Suprapubic skin (tissue), 4 donors: ENCODE measurements at regions not wholly inside any gene's neighbourhood (a gene's known extent, or its start where the extent isn't known, plus 50 kb on each side); places are given as distances from the start of the nearest gene placed in this dataset.

Experiments
- EP300 ChIP-seq: sonication (generic); formaldehyde crosslinking; IDR thresholded peaks from one replicate; pipeline ENCODE4 v1.6.1; 2017; ENCODE audit warnings: antibody characterized with exemption
- POLR2A ChIP-seq, 2 donors: fragments of 450-650 bp; IDR thresholded peaks; one replicate each; pipeline ENCODE4 v1.6.1; 2017; ENCODE audit warnings: antibody characterized with exemption in 2 of 2, mild to moderate bottlenecking in 2 of 2, moderate library complexity in 2 of 2
- POLR2AphosphoS5 ChIP-seq, 3 donors: sonication (generic); formaldehyde crosslinking; IDR thresholded peaks; one replicate each; pipeline ENCODE4 v1.6.1; 2017; ENCODE audit warnings: antibody characterized with exemption in 3 of 3
- TF ChIP-seq, protein P1 (sequence below), 2 donors: fragments of 200-600 bp in 1 of 2; fragments of 450-650 bp in 1 of 2; sonication (generic) in 1 of 2; IDR thresholded peaks; one replicate each; pipeline ENCODE4 v1.5.1; 2016 to 2019; ENCODE audit warnings: antibody characterized with exemption in 2 of 2, mild to moderate bottlenecking in 1 of 2, moderate library complexity in 1 of 2

DNA sequence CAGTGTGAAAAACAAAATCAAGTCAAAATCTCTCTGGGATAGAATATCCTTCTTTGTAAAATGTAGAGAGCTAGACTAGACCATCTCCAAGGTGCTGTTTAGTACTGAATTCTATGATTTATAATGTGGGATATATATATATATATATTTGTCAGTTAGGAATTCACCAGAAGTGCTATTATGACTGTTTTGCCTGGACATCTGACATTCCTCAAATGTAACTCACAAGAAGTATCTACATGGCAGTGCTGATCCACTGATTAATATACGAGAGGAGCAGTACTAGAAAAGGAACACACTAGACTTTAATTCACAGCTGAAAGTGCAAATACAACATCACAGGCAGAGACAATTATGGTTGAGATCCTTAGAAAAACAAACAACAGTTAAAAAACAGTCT is 208.9 kb downstream of the GBA3 start:
- TF ChIP-seq, protein P1, sequence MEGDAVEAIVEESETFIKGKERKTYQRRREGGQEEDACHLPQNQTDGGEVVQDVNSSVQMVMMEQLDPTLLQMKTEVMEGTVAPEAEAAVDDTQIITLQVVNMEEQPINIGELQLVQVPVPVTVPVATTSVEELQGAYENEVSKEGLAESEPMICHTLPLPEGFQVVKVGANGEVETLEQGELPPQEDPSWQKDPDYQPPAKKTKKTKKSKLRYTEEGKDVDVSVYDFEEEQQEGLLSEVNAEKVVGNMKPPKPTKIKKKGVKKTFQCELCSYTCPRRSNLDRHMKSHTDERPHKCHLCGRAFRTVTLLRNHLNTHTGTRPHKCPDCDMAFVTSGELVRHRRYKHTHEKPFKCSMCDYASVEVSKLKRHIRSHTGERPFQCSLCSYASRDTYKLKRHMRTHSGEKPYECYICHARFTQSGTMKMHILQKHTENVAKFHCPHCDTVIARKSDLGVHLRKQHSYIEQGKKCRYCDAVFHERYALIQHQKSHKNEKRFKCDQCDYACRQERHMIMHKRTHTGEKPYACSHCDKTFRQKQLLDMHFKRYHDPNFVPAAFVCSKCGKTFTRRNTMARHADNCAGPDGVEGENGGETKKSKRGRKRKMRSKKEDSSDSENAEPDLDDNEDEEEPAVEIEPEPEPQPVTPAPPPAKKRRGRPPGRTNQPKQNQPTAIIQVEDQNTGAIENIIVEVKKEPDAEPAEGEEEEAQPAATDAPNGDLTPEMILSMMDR (IDR thresholded peaks at IDR 0.05): no peak
- no peak for TF ChIP-seq POLR2A (IDR thresholded peaks at IDR 0.05)
- no peak for TF ChIP-seq EP300
- TF ChIP-seq POLR2AphosphoS5 (IDR thresholded peaks at IDR 0.05): no peak
